ENCODE measurements at regions not wholly inside any gene's neighbourhood (a gene's known extent, or its start where the extent isn't known, plus 50 kb on each side); places are given as distances from the start of the nearest gene placed in this dataset.

DNA sequence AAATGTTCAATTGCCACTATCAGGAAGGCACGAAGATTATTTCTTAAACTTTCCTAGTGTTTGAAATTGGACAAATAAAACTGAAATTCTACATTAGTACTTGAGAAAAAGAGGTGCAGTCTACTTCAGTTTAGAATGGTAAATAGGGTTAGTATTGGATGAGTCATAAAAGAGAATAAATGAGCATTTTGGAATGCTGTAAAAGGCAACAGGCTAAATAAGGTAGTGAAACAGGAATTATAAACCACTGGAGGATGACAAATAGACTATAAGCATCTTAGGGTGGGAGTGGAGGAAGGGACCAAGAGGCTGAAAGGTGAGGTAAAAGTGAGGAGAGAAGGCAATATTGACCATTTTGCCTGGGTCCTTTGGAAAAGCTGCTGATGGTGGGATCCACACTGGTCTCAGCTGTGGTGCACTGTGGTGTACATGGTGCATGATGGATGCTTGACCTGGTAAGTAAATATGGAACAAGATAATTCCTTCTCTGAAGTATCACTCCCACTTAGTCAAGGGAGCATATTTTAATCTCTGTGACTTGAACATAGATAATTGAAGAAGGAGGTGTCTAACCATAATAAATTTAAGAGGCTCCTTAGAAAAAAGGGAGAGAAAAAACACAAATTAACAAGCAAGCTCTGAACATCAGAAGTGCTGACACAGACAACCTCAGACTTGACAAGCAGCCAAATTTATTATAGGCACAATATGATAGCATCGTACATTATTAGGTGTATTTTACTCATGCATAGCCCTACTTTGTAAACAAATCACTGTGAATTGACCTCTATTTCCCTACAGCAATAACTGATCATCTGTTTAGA lies 76.4 kb upstream of the SCIN start:
- Histone ChIP-seq H3K4me2 (ENCODE audit: low read length) (peak overlapping the region; percentile 56), H3F3A (ENCODE audit: low read length, unreplicated experiment) (no peaks in the 10 kb centered on the region), H3K27me3 (ENCODE audit: low read length) (no peaks in the 10 kb centered on the region), H3K9me2 (replicated peaks; ENCODE audit: low read length) (no peaks in the 10 kb centered on the region), H3K27ac (ENCODE audit: low read length) (peak overlapping the region; percentile 66), H3K36me3 (ENCODE audit: low read depth, low read length) (no peaks in the 10 kb centered on the region), H3K4me3 (ENCODE audit: low read length) (no peak overlapping the region), H3K9ac (ENCODE audit: low read length) (no peak overlapping the region), H3K79me2 (ENCODE audit: low read length) (no peaks in the 10 kb centered on the region), H3K4me1 (ENCODE audit: insufficient read depth, low read length) (peaks cover 41% of the 10 kb centered on the region), H3K9me3 (ENCODE audit: low read length) (no peaks in the 10 kb centered on the region), H4K20me1 (ENCODE audit: low read length) (no peaks in the 10 kb centered on the region), H2AFZ (ENCODE audit: low read length) (no peak overlapping the region)
- BruUV-seq (replicated peaks), result no TSS peak
- TF ChIP-seq EZH2 (IDR thresholded peaks at IDR 0.05; ENCODE audit: low read length, unreplicated experiment), result no peak
- TF ChIP-seq, protein P1, sequence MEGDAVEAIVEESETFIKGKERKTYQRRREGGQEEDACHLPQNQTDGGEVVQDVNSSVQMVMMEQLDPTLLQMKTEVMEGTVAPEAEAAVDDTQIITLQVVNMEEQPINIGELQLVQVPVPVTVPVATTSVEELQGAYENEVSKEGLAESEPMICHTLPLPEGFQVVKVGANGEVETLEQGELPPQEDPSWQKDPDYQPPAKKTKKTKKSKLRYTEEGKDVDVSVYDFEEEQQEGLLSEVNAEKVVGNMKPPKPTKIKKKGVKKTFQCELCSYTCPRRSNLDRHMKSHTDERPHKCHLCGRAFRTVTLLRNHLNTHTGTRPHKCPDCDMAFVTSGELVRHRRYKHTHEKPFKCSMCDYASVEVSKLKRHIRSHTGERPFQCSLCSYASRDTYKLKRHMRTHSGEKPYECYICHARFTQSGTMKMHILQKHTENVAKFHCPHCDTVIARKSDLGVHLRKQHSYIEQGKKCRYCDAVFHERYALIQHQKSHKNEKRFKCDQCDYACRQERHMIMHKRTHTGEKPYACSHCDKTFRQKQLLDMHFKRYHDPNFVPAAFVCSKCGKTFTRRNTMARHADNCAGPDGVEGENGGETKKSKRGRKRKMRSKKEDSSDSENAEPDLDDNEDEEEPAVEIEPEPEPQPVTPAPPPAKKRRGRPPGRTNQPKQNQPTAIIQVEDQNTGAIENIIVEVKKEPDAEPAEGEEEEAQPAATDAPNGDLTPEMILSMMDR (conservative IDR thresholded peaks at IDR 0.05; ENCODE audit: low read depth, low read length), result no peak
- TF ChIP-seq EZH2phosphoT487 (IDR thresholded peaks at IDR 0.05; ENCODE audit: borderline replicate concordance, low read length), result no peak
- intact Hi-C loops (cut with micrococcal nuclease), result loop anchor here (2.0 to 10.0 kb wide), 2 partner anchors 171 to 1119 kb away; no protein-coding TSS in a partner anchor
- ChIA-PET POLR2A (ENCODE audit: unreplicated experiment) (interaction anchor here (0.7 kb wide), 1 partner anchor 1495 kb away, joined by 6 read pairs; the partner anchor contains the start of gene ETV1), CTCF (interaction anchor here (2.5 kb wide), 1 partner anchor 36 kb away, joined by 21 read pairs; no protein-coding TSS in a partner anchor)
- DNase-seq (peak; percentile 75), ATAC-seq (peak; percentile 71)

DNA sequence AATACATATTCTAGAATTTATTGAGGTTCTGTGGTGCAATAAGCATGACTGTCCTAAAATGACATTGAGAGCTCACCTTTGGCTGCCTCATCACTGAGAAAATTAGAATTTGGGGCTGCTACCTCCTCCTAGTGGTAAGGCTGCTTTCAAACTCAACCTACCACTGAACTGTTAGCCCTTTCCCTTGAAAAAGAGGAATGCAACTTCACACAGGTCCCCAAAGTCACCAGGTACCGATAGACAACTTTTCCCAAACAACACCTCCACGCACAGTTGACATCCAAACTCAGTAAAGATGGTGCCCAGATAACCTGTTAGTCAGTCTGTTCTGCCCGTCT lies 75.9 kb upstream of the SCIN start:
- peak; percentile 17 for ATAC-seq
- Histone ChIP-seq H3K4me3 (ENCODE audit: low read length) (no peak overlapping the region), H3K9me3 (ENCODE audit: low read length) (no peaks in the 10 kb centered on the region), H3K79me2 (ENCODE audit: low read length) (no peaks in the 10 kb centered on the region), H2AFZ (ENCODE audit: low read length) (no peak overlapping the region), H4K20me1 (ENCODE audit: low read length) (no peaks in the 10 kb centered on the region), H3K9ac (ENCODE audit: low read length) (no peak overlapping the region), H3K27ac (ENCODE audit: low read length) (no peak overlapping the region), H3F3A (ENCODE audit: low read length, unreplicated experiment) (no peaks in the 10 kb centered on the region), H3K9me2 (replicated peaks; ENCODE audit: low read length) (no peaks in the 10 kb centered on the region), H3K4me1 (ENCODE audit: insufficient read depth, low read length) (peaks cover 41% of the 10 kb centered on the region), H3K27me3 (ENCODE audit: low read length) (no peaks in the 10 kb centered on the region), H3K36me3 (ENCODE audit: low read depth, low read length) (no peaks in the 10 kb centered on the region), H3K4me2 (ENCODE audit: low read length) (0 out of 2 replicates have a peak overlapping the region, but pooled peaks have one; percentile 56)
- BruUV-seq (replicated peaks), result no TSS peak
- DNase-seq, result no peak
- intact Hi-C loops (cut with micrococcal nuclease), result loop anchor here (2.0 to 10.0 kb wide), 3 partner anchors 172 to 1120 kb away; no protein-coding TSS in a partner anchor
- ChIA-PET CTCF (interaction anchor here (2.5 kb wide), 1 partner anchor 36 kb away, joined by 21 read pairs; no protein-coding TSS in a partner anchor), POLR2A (ENCODE audit: unreplicated experiment) (interaction anchor here (0.7 kb wide), 1 partner anchor 1495 kb away, joined by 6 read pairs; the partner anchor contains the start of gene ETV1)
- no peak for TF ChIP-seq EZH2 (IDR thresholded peaks at IDR 0.05; ENCODE audit: low read length, unreplicated experiment)
- no peak for TF ChIP-seq EZH2phosphoT487 (IDR thresholded peaks at IDR 0.05; ENCODE audit: borderline replicate concordance, low read length)
- TF ChIP-seq, protein P1 (conservative IDR thresholded peaks at IDR 0.05; ENCODE audit: low read depth, low read length), result peak; percentile 50

Data from PC-3 (cell line).